Activated CD4-positive, alpha-beta T cell treated with anti-CD3 and anti-CD28 coated beads for 4 hours (primary cell): ENCODE measurements at regions not wholly inside any gene's neighbourhood (a gene's known extent, or its start where the extent isn't known, plus 50 kb on each side); places are given as distances from the start of the nearest gene placed in this dataset.
"Not testable (repeated sequence)": the region's sequence is repeated elsewhere in the genome, so short reads cannot be mapped to it uniquely, and the experiment has no call there.

Source experiments
- DNase-seq, 2 donors: peaks; one replicate each; pipeline ENCODE4 v3.0.0-alpha.2; 2020

DNA sequence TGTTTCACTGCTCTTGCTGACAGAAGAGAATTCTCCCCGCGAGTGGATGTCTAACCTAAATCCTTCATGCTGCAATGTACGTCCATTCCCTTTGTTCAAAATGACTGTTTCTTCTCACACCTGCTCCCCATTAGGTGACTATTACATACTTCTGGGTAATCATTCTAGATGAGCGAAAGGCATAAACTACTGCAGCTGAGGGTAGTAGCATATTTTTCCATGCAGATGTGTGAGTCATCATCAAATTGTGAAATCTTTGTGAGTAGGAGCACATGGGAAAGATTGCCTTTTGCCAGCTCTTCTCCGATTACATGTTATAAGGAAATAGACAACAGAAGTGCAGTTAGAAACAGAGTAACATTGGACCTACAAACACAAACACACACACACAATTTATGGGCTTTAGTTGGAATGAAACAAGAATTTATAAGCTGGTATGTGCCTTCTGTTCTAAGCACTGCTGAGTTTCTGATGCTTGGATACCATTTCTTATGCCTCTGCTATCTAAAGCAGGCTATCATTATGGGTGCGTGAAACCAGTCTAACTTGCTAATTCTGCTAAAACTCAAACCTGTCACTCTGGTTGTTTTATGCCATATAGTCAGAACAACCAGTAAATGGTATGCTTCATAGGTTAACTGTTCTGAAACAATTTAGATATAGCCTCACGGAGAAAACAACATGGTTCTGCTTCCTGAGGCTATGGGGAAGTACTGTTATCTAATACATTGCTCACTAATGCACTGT is 346.9 kb upstream of the PSMD7 start:
- DNase-seq, result no peak

DNA sequence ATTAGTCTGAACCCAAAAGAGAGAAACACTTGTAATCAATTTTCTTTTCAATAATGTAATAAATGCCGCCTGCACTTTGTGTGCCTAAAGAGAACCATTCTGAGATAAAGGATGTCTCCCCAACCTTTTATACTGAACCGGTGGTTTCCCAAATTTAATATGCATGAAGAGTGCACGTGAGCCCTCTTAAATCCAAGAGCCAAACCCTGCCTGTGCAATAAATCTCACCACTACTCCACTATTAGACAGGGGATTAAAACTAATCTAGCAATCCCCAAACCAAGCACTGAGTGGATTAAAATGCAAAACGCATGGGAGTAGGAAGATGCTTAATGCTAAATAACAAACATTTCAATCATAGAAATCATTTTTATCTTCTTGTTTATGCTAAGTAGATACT is 351.0 kb upstream of the PSMD7 start:
- no peak for DNase-seq

DNA sequence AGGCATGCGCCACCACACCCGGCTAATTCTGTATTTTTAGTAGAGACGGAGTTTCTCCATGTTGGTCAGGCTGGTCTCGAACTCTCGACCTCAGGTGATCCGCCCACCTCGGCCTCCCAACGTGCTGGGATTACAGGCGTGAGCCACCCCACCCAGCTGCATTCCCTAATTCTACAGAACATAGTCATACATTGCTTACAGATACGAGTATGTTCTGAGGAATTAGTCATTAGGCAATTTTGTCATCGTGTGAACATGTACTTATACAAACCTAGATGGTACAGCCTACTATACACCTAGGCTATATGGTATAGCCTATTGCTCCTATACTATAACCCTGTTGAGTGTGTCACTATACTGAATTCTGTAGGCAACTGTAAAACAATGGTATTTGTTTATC is 353.4 kb upstream of the PSMD7 start:
- not testable (repeated sequence) for DNase-seq

- DNase-seq, result not testable (repeated sequence)
Measured at GRCh38 chr16:73940786-73941185, 355.8 kb upstream of the PSMD7 start.

- DNase-seq, result no peak
Measured at GRCh38 chr16:73923951-73924350, 372.7 kb upstream of the PSMD7 start.

DNA sequence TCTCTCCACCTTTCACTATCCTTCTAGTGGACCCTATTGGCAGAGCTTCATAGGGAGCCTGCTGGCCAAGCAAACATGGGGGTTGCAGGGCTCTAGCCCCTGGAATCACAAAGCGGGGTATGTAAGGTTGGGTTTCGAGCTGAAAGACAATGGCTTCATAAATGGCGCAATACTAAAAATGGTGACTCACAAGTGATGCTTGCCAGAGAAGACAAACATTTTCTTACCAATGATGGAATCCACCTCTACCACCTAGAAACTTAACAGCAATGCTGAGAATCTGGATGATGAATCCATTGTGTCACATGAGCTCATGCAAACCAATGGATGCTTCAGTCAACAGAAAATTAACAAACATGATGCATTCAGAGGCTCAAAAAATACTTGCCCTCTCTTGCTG is 375.3 kb upstream of the PSMD7 start:
- no peak for DNase-seq

- no peak for DNase-seq
Measured at GRCh38 chr16:73916829-73917594, 379.6 kb upstream of the PSMD7 start.

DNA sequence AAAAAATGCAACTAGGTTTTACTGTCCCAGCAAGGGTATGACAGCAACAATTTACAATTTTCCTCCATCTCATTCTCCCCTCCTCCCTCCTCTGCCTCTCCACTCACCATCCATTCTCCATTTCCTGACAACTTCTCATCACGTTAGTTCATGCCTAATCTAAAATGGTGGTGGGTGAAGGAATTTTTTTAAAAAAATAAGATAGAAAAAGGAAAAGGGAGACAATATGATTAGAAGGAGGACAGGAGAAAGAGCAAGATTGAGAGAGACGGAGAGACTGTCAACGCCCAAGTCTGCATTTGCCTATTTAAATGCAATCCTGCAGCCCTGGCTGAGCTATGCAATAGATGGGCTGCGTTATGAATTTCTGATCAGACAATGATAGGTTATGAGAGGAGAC is 380.7 kb upstream of the PSMD7 start:
- DNase-seq, result no peak

GRCh38 chr16:73915140-73915539 is 381.5 kb upstream of the PSMD7 start:
- DNase-seq, result no peak

DNA sequence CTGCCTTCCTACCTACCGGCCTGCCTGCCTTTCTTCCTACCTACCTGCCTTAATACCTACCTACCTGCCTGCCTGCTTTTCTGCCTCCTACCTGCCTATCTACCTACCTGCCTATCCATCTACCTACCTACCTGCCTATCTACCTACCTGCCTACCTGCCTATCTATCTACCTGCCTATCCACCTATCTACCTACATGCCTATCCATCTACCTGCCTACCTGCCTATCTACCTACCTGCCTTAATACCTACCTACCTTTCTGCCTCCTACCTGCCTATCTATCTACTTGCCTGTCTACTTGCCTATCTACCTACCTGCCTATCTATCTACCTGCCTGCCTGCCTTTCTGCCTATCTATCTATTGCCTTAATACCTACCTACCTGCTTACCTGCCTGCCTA is 383.8 kb upstream of the PSMD7 start:
- DNase-seq, result no peak

DNA sequence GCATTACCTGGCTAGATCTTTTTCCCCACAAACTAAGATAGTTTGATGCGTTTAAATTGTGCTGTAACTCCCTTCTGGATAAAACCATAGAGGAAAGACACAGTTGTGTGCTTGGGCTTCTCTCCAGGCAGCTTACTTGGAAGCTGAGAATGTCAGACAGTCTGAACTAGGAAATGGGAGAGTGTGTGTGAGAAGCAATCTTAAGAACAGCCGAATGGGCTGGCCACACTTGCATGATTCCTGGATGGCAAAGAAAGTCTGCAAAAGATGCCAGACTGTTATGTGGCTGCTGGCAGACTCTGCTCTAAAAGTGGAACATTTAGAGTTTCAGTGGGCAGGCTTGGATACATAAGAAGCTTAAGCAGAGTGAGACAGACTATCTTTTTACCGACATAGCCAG is 384.3 kb upstream of the PSMD7 start:
- DNase-seq, result no peak

DNA sequence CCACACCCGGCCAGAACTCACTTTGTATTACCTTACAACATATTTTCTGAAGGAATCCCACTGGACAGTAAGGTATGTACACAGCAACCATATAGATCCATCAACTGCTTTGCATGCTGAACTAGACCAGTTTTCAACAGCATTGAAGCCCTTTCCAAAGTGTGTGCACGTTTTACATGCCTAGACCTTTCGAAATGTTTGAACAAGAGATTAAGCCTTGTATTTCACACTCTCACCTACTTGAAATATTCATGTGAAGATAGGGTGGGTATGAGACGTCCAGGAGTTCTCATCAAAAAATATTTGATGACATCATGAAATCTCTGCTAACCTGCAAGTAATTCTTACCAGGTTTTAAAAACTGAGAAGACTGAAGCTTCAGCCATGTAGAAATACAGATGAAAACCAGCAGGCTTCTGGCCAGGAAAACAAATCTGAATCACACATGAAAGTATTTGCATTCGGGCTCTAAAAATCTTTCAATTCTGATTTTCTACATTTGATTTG is 387.0 kb upstream of the PSMD7 start:
- DNase-seq, result no peak

DNA sequence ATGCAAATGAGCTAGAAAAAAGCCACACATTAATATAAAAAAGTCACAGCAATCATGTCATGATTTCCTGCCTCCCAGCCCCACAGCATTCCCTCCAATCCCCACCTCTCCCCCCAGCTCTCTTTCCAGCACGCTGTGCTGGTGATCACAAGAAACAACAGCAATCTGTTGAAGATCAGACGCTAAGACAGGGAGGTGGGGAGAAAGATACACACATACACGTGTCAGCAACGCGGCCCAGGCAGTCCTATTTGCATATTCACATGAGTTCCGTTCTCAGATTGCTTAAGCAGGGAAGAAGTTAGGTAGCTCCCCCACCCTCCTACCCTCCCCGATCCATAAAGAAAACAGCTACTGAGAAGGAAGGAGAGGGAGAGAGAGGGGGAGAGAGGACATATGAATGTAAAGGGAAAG is 405.5 kb upstream of the PSMD7 start:
- DNase-seq, result no peak

GRCh38 chr16:73890186-73891128 is 406.2 kb upstream of the PSMD7 start:
- no peak for DNase-seq

- no peak for DNase-seq
Measured at GRCh38 chr16:73888840-73889490, 407.6 kb upstream of the PSMD7 start.

DNA sequence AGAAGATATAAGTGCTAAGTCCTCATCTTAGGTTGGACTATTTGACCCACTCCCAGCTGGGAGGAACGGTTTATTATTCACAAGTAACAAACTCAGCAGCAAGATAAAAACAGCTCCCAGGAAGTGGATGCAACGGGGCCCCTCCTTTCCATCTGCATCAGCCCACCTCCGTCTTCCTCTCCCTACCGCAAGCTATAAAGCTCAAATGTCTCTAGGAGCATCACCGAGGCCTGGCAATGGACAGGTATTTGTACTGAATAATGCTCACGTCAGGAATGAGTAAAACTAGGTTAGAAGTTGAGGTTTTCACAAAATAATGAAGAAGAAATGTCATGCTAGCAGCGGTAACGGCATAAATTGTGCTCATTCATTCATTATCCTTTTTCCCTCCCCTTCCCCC is 408.7 kb upstream of the PSMD7 start:
- no peak for DNase-seq

DNA sequence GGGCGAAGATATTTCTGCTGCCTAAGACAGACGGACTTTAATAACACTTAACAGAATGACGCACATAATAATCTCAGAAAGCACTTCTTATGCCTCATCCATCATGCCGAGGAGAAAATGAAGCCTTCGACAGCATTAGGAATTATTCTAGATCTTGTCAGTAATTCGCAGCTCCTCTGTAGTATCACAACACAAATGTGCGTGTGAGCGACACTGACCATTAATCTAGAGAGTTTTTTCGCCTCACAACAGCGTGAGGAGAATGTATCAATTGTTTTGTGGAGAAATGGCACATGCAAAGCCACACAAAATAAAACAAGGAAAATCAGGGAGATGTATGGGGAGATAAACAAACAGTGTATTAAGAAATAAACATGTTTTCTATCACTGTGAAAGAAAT is 410.2 kb upstream of the PSMD7 start:
- DNase-seq, result no peak

GRCh38 chr16:73885319-73885718 is 411.3 kb upstream of the PSMD7 start:
- DNase-seq, result no peak

DNA sequence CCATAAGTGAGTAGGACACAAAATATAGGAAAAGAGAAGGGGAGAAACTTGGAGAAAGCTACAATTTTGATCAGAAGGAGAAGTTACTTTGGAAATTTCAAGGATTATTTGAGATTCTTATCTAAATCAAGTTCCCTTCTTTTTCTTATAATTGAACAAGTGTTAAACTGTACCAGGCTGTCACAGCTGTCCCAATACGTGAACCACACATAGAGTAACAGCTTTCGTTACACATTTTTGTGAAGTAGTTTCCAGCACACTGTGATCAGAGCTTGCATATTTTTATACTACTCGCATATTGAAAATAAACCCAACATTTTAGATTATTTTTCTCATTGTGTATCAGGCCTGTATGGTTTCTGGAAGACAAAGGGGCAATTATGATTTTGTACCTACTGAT is 412.8 kb upstream of the PSMD7 start:
- DNase-seq, result no peak

DNA sequence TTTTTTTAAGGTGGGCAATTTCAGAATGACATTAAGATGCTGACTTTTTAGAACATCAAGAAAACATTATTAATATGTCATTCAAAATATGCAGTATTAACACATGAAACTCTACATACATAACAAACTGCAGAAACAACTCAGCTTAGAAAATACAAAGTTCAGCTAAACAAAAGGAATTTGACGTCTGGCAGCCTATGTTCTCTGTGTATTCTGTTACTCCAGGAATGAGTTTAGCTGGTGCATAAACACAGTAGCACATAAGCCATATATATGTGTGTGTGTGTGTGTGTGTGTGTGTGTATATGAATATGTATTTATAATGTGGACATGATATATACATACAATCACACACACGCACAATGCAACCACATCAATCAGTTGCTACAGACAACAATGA is 413.5 kb upstream of the PSMD7 start:
- DNase-seq, result no peak

- DNase-seq, result no peak
Measured at GRCh38 chr16:73882651-73883050, 414.0 kb upstream of the PSMD7 start.

DNA sequence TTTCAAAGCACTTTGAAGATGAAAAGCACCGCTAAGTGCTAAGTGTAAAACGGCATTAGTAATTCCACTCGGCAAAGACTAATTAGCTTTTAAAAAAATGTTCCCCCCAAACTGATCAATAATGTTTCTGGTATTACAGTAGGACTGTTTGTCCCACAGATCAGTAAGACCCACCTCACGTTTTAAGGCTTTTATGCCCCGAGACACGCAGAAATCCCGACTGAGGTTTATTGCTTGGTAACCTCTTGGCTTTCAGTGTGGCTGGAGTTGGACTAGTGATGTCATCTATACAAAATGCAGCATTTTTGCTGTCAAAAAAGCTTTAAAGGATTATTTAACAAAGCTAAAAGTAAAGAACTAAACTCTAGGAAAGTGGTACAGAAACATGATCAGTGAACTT is 414.6 kb upstream of the PSMD7 start:
- DNase-seq, result no peak

GRCh38 chr16:73879621-73880020 is 417.0 kb upstream of the PSMD7 start:
- DNase-seq, result no peak
